ENCODE measurements at regions not wholly inside any gene's neighbourhood (a gene's known extent, or its start where the extent isn't known, plus 50 kb on each side); places are given as distances from the start of the nearest gene placed in this dataset.

GRCh38 chr10:36819781-36820180 lies 305.6 kb upstream of the ANKRD30A start:
- H3K4me3 Mint-ChIP-seq, result no peak overlapping the region
- H3K9me3 Mint-ChIP-seq, result peaks cover 10% of the 10 kb centered on the region
- H3K36me3 Mint-ChIP-seq (ENCODE audit: insufficient read depth), result no peaks in the 10 kb centered on the region
- H3K4me1 Mint-ChIP-seq, result no peaks in the 10 kb centered on the region
- no peaks in the 10 kb centered on the region for H3K27me3 Mint-ChIP-seq
- H3K27ac Mint-ChIP-seq (ENCODE audit: low read depth), result no peak overlapping the region
- ATAC-seq (replicated peaks; ENCODE audit: extremely low read depth, poor library complexity, severe bottlenecking), result no peak
- DNase-seq (ENCODE audit: low spot score in 2 of 2), result no peak

DNA sequence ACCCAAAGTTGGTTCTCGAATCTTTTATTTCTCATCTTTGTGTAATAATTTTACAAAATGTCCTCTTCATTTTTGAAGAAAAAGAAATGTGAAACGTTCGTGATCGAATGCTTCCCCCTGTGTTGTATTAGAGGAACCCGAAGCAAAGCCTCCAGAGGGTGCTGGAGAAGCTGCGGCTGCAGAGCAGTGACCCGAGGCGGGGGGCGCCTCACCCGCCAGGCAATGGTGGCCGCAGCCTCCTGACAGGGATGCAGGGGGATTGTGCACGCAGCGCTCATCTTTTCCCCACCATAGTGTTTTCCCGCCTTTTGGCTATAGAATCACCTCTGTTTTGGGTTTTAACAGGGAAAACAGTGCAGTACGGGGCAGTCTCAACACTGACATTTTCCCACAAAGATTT lies 307.5 kb upstream of the ANKRD30A start:
- no peak for DNase-seq (ENCODE audit: low spot score in 2 of 2)
- Mint-ChIP-seq H3K27me3 (no peaks in the 10 kb centered on the region), H3K4me3 (no peak overlapping the region), H3K27ac (ENCODE audit: low read depth) (no peak overlapping the region), H3K4me1 (no peaks in the 10 kb centered on the region), H3K36me3 (ENCODE audit: insufficient read depth) (no peaks in the 10 kb centered on the region), H3K9me3 (peaks cover 11% of the 10 kb centered on the region)
- no peak for ATAC-seq (replicated peaks; ENCODE audit: extremely low read depth, poor library complexity, severe bottlenecking)

GRCh38 chr10:36808625-36809362 lies 316.6 kb upstream of the ANKRD30A start:
- Mint-ChIP-seq H3K4me1 (no peaks in the 10 kb centered on the region), H3K4me3 (no peak overlapping the region), H3K27me3 (no peaks in the 10 kb centered on the region), H3K9me3 (peaks cover 25% of the 10 kb centered on the region), H3K27ac (ENCODE audit: low read depth) (no peak overlapping the region), H3K36me3 (ENCODE audit: insufficient read depth) (peaks cover 2% of the 10 kb centered on the region)
- no peak for ATAC-seq (replicated peaks; ENCODE audit: extremely low read depth, poor library complexity, severe bottlenecking)
- no peak for DNase-seq (ENCODE audit: low spot score in 2 of 2)

DNA sequence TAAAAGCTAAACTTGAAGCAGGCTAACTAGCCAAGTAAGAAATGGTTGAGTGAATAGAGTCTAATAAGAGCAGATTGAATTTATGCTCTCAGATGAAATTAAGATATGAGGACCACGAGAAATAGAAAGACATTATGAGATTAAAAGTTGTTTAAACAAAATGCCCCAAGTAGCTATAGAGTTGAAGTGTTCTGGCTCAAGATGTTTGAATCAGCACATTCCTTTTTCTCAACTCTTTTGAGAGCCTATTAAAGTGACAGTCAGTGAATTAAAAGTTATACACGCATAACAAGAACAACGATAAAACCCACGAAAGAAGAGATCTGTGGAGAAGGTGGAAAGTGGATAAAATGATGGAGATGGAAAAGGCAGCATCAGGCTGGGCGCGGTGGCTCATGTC lies 322.2 kb upstream of the ANKRD30A start:
- H3K9me3 Mint-ChIP-seq, result peaks cover 18% of the 10 kb centered on the region
- H3K36me3 Mint-ChIP-seq (ENCODE audit: insufficient read depth), result peaks cover 2% of the 10 kb centered on the region
- DNase-seq (ENCODE audit: low spot score in 2 of 2), result no peak
- no peaks in the 10 kb centered on the region for H3K4me1 Mint-ChIP-seq
- no peak overlapping the region for H3K27ac Mint-ChIP-seq (ENCODE audit: low read depth)
- no peak for ATAC-seq (replicated peaks; ENCODE audit: extremely low read depth, poor library complexity, severe bottlenecking)
- no peak overlapping the region for H3K4me3 Mint-ChIP-seq
- H3K27me3 Mint-ChIP-seq, result no peaks in the 10 kb centered on the region

DNA sequence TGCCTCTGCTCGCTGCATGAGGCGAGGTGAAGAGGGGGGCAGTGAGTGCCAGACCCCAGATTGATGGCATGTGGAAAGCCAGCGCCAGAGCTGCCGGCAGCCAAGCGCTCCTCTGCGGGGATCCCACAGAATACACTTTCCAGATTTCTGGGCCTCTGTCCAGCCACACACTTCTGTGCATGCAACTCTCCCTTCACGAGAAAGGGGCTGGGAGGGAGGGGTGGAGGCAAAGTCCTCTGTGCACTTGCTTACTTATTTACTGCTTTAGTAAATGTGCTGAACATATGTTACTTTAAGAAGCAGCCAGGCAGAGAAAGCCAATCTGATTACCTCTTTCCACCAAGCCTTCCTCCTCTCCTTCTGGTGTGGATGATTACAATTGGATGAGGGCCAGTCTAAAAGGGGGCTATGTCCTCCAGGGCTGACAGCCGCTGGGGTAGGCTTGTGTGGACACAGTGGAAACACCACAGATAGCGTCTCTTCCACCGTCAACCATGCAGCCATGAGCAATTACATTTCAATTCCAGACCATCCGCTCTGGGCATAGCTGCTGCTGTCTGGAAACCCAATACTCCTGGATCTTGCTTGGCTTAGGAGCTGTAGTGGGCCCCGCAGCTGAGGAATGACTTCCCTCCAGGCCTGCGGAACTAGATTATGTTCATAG lies 322.8 kb upstream of the ANKRD30A start:
- no peak for ATAC-seq (replicated peaks; ENCODE audit: extremely low read depth, poor library complexity, severe bottlenecking)
- DNase-seq (ENCODE audit: low spot score in 2 of 2), result no peak
- Mint-ChIP-seq H3K4me3 (no peak overlapping the region), H3K4me1 (no peaks in the 10 kb centered on the region), H3K27me3 (no peaks in the 10 kb centered on the region), H3K27ac (ENCODE audit: low read depth) (no peak overlapping the region), H3K36me3 (ENCODE audit: insufficient read depth) (peaks cover 2% of the 10 kb centered on the region), H3K9me3 (peaks cover 18% of the 10 kb centered on the region)

DNA sequence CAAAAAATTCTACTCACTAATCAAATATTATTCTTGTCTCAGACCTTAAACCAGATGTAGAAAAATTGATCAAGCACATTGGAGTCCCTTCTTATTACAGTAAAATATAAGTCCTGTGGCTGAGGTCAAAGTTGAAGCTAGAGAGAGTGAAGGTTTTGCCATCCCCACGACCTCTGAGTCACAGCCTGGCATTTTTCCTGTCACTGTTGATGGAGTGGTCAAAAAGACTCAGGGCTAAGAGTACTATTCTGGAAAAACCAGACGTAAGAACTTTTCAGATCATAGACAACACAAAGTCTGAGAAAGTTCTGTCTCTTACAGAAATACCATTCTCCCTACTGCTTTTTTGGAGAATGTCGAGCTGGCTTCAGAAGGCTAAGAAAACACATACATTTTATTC lies 323.7 kb upstream of the ANKRD30A start:
- Mint-ChIP-seq H3K9me3 (peaks cover 18% of the 10 kb centered on the region), H3K4me3 (no peak overlapping the region), H3K27me3 (no peaks in the 10 kb centered on the region), H3K36me3 (ENCODE audit: insufficient read depth) (peaks cover 2% of the 10 kb centered on the region), H3K27ac (ENCODE audit: low read depth) (no peak overlapping the region), H3K4me1 (no peaks in the 10 kb centered on the region)
- no peak for DNase-seq (ENCODE audit: low spot score in 2 of 2)
- ATAC-seq (replicated peaks; ENCODE audit: extremely low read depth, poor library complexity, severe bottlenecking), result no peak

- H3K27ac Mint-ChIP-seq (ENCODE audit: low read depth), result no peak overlapping the region
- DNase-seq (ENCODE audit: low spot score in 2 of 2) (no peak), ATAC-seq (replicated peaks; ENCODE audit: extremely low read depth, poor library complexity, severe bottlenecking) (no peak)
- peaks cover 2% of the 10 kb centered on the region for H3K36me3 Mint-ChIP-seq (ENCODE audit: insufficient read depth)
- peaks cover 12% of the 10 kb centered on the region for H3K9me3 Mint-ChIP-seq
- H3K4me3 Mint-ChIP-seq, result no peak overlapping the region
- H3K4me1 Mint-ChIP-seq, result no peaks in the 10 kb centered on the region
- no peaks in the 10 kb centered on the region for H3K27me3 Mint-ChIP-seq
These were observed 330.4 kb upstream of the ANKRD30A start for GRCh38 chr10:36794981-36795380.

DNA sequence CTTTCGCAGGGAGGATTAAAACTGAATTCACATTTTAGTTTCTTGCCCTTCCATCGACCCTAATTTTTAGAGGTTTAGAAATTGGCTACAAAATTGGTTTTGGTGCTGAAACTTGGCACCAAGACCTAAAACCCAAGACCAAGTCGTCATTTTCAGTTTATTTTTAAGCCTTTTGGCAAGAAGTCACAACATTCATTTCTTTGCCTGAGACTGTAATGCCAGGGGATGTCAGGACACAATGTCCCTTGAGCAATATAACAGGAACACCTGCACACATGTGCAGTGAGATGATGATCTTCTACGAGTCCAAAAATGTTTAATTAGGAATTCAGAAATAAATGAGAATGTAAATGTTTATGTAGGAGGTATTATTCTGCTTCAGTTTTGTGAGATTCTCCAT lies 335.4 kb upstream of the ANKRD30A start:
- no peaks in the 10 kb centered on the region for H3K4me1 Mint-ChIP-seq

GRCh38 chr10:36788152-36788551 lies 337.2 kb upstream of the ANKRD30A start:
- Mint-ChIP-seq H3K9me3 (peaks cover under 1% of the 10 kb centered on the region), H3K4me1 (no peaks in the 10 kb centered on the region)

More for the DNA sequence above, 335.4 kb upstream of the ANKRD30A start:
- DNase-seq (ENCODE audit: low spot score in 2 of 2) (no peak), ATAC-seq (replicated peaks; ENCODE audit: extremely low read depth, poor library complexity, severe bottlenecking) (no peak)
- Mint-ChIP-seq H3K9me3 (peaks cover 5% of the 10 kb centered on the region), H3K27ac (ENCODE audit: low read depth) (no peak overlapping the region), H3K4me3 (no peak overlapping the region), H3K36me3 (ENCODE audit: insufficient read depth) (peaks cover 2% of the 10 kb centered on the region), H3K27me3 (no peaks in the 10 kb centered on the region)

DNA sequence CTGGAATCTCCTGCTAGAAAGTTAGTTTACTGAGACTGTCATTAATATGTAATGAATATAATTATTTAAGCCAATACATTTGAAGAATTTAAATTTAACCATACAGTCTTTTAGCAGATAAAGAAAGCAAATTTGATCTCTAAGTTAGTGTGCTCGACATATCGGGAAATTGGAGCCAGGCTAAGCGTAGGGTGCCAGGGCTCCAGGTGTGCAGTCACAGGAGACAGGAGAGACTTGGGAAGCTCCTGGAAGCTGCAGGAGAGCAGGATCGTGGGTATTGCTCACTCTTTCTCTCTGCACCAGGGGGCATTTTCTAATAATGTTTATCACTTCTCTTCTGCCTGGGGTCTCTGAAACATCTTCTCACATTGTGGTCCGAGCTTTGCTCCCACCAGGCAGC lies 342.0 kb upstream of the ANKRD30A start:
- H3K27ac Mint-ChIP-seq (ENCODE audit: low read depth), result no peak overlapping the region
- no peak for ATAC-seq (replicated peaks; ENCODE audit: extremely low read depth, poor library complexity, severe bottlenecking)
- no peak for DNase-seq (ENCODE audit: low spot score in 2 of 2)
- no peaks in the 10 kb centered on the region for H3K27me3 Mint-ChIP-seq
- no peaks in the 10 kb centered on the region for H3K4me1 Mint-ChIP-seq
- H3K9me3 Mint-ChIP-seq, result no peaks in the 10 kb centered on the region
- H3K4me3 Mint-ChIP-seq, result no peak overlapping the region
- H3K36me3 Mint-ChIP-seq (ENCODE audit: insufficient read depth), result no peaks in the 10 kb centered on the region

More at GRCh38 chr10:36788152-36788551, 337.2 kb upstream of the ANKRD30A start:
- H3K27ac Mint-ChIP-seq (ENCODE audit: low read depth), result no peak overlapping the region
- ATAC-seq (replicated peaks; ENCODE audit: extremely low read depth, poor library complexity, severe bottlenecking) (no peak), DNase-seq (ENCODE audit: low spot score in 2 of 2) (no peak)
- H3K4me3 Mint-ChIP-seq, result no peak overlapping the region
- H3K36me3 Mint-ChIP-seq (ENCODE audit: insufficient read depth), result peaks cover 2% of the 10 kb centered on the region
- H3K27me3 Mint-ChIP-seq, result no peaks in the 10 kb centered on the region

DNA sequence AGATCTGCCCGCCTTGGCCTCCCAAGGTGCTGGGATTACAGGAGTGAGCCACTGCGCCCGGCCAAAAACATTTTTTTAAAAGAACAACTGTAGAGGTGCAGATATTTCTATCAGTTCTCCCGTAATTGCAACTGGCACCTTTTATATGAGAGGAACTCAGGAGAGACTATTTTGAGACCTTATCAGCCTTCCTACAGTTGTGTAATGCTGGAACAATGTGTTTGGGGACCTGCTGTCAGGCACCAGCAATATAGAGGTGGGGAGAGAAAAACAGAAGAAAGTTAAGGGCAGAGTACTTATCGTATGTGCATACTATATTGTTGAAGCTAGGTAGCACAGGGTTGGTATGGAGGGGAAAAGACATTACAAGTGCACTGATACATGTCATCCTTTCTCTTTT lies 343.8 kb upstream of the ANKRD30A start:
- DNase-seq (ENCODE audit: low spot score in 2 of 2) (no peak), ATAC-seq (replicated peaks; ENCODE audit: extremely low read depth, poor library complexity, severe bottlenecking) (no peak)
- Mint-ChIP-seq H3K9me3 (peaks cover 12% of the 10 kb centered on the region), H3K4me3 (no peak overlapping the region), H3K27me3 (no peaks in the 10 kb centered on the region), H3K36me3 (ENCODE audit: insufficient read depth) (no peaks in the 10 kb centered on the region), H3K4me1 (no peaks in the 10 kb centered on the region), H3K27ac (ENCODE audit: low read depth) (no peak overlapping the region)

- ATAC-seq (replicated peaks; ENCODE audit: extremely low read depth, poor library complexity, severe bottlenecking) (no peak), DNase-seq (ENCODE audit: low spot score in 2 of 2) (no peak)
- Mint-ChIP-seq H3K4me3 (no peak overlapping the region), H3K4me1 (no peaks in the 10 kb centered on the region), H3K27me3 (no peaks in the 10 kb centered on the region), H3K36me3 (ENCODE audit: insufficient read depth) (no peaks in the 10 kb centered on the region), H3K27ac (ENCODE audit: low read depth) (no peak overlapping the region), H3K9me3 (peaks cover 12% of the 10 kb centered on the region)
These were observed 345.2 kb upstream of the ANKRD30A start for GRCh38 chr10:36780158-36780557.

DNA sequence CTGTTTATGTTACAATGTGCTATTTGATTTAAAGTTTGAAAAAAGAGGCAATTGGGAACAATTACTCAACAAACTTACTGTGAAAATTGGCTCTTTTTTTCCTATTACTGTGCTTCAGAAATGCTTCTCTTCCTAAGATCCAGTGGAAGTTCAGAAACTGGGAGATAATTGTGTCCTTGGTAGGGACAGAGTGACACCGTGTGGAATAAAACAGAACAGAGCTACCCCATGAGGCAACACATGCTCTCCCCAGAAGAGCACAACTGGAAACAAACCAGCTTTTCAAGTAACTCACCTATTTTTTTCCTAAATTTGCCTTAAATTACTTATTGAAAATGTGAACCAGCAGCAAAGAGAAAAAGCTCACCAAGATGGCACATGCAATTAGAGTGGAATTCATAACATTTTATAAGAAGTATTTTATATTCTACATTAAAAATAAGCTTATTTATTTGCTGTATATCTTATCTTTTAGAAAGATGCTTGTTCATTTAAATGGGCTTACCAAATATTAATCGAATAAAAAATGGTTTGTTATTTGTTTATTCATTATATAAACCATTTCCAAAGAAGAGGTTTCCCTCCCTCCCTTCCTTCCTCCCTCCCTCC lies 346.1 kb upstream of the ANKRD30A start:
- Mint-ChIP-seq H3K27me3 (no peaks in the 10 kb centered on the region), H3K27ac (ENCODE audit: low read depth) (no peak overlapping the region), H3K4me1 (no peaks in the 10 kb centered on the region), H3K9me3 (peaks cover 16% of the 10 kb centered on the region), H3K4me3 (no peak overlapping the region), H3K36me3 (ENCODE audit: insufficient read depth) (no peaks in the 10 kb centered on the region)
- ATAC-seq (replicated peaks; ENCODE audit: extremely low read depth, poor library complexity, severe bottlenecking) (no peak), DNase-seq (ENCODE audit: low spot score in 2 of 2) (no peak)
